Smooth muscle cell (in vitro differentiated cells): ENCODE measurements at regions not wholly inside any gene's neighbourhood (a gene's known extent, or its start where the extent isn't known, plus 50 kb on each side); places are given as distances from the start of the nearest gene placed in this dataset.

Source experiments
- DNase-seq: peaks from one replicate; lab custom pipeline; 2025; ENCODE audit not compliant: unreplicated experiment; lab: John Stamatoyannopoulos, UW
- H2AFZ ChIP-seq: fragments of 200-600 bp; sonication (generic); 2 replicates; pipeline ENCODE4 v1.6.0; 2016; ENCODE audit warnings: antibody characterized with exemption, low read depth, mild to moderate bottlenecking
- H3F3A ChIP-seq: fragments of 200-600 bp; sonication (generic); 2 replicates; pipeline ENCODE4 v1.6.0; 2017; ENCODE audit warnings: antibody characterized with exemption, low read depth
- H3K27ac ChIP-seq: fragments of 200-600 bp; sonication (generic); 2 replicates; pipeline ENCODE4 v1.5.1; 2016; ENCODE audit warnings: low read depth, mild to moderate bottlenecking
- H3K27me3 ChIP-seq: fragments of 200-600 bp; sonication (generic); 2 replicates; pipeline ENCODE4 v1.6.1; 2016; ENCODE audit warnings: low read depth, mild to moderate bottlenecking
- H3K36me3 ChIP-seq: fragments of 200-600 bp; sonication (generic); 2 replicates; pipeline ENCODE4 v1.5.1; 2016; ENCODE audit warnings: low read depth
- H3K4me1 ChIP-seq: fragments of 200-600 bp; sonication (generic); 2 replicates; pipeline ENCODE4 v1.5.1; 2016; ENCODE audit warnings: low read depth
- H3K4me2 ChIP-seq: fragments of 200-600 bp; sonication (generic); 2 replicates; pipeline ENCODE4 v1.6.0; 2016; ENCODE audit warnings: mild to moderate bottlenecking
- H3K4me3 ChIP-seq: fragments of 200-600 bp; sonication (generic); 2 replicates; pipeline ENCODE4 v1.5.1; 2016; ENCODE audit warnings: mild to moderate bottlenecking
- H3K79me2 ChIP-seq: fragments of 200-600 bp; sonication (generic); 2 replicates; pipeline ENCODE4 v1.6.0; 2016; ENCODE audit warnings: low read depth, mild to moderate bottlenecking
- H3K9ac ChIP-seq: fragments of 200-600 bp; sonication (generic); 2 replicates; pipeline ENCODE4 v1.6.0; 2016; ENCODE audit warnings: low read depth
- H3K9me3 ChIP-seq: fragments of 200-600 bp; sonication (generic); replicated peaks from 2 replicates; pipeline ENCODE4 v1.5.1; 2016; ENCODE audit warnings: low read depth
- H4K20me1 ChIP-seq: fragments of 200-600 bp; sonication (generic); 2 replicates; pipeline ENCODE4 v1.6.0; 2016; ENCODE audit warnings: low read depth
- WGBS: methylation state at CpG from one replicate; pipeline ENCODE4 v1.1.7; 2016; ENCODE audit warnings: low lambda C conversion rate; 5-methylcytosine and 5-hydroxymethylcytosine counted together
- TF ChIP-seq, protein P1 (sequence below): fragments of 200-600 bp; sonication (generic); IDR thresholded peaks from 2 replicates; pipeline ENCODE4 v1.5.1; 2017; ENCODE audit warnings: borderline replicate concordance, mild to moderate bottlenecking, antibody characterized with exemption; ENCODE audit not compliant: insufficient read depth, poor library complexity, severe bottlenecking

DNA sequence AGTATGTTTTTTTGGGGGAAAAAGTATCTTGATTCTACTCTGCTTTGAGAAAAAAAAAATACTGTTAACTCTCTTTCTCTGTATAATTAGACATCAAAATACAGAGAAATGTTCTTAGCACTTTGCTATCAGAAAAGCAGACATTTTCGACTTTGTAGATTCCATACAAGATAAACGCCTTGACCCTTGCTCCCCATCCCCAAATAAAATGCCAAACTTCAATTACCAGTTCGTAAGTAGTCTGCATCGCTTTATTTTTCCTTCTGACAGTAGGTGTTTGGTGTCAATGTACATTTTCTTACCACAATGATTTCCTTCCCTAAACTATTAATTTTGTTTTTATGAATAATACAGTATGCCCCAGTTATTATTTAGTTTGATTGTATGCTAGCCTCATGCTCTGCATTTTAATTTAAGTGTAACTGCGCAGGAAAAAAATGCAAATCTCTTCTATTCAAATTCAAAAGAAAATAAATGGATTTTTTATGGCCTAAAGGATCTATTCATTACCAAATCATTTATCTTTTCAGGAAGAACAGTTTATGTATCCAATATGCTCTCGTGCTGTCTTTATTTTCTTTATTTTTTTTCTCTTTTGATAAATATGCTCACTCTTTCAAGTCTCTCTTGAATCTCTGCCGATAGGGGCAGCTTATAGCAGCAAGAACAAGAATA lies 84.8 kb upstream of the ZNF217 start:
- H3K27me3 ChIP-seq: no peaks in the 10 kb centered on the region
- H2AFZ ChIP-seq: peak overlapping the region; percentile 93
- H4K20me1 ChIP-seq: no peaks in the 10 kb centered on the region
- no peak for DNase-seq
- peak overlapping the region; percentile 45 for H3K27ac ChIP-seq
- H3K4me2 ChIP-seq: peak overlapping the region; percentile 62
- no peaks in the 10 kb centered on the region for H3K9me3 ChIP-seq
- H3K4me1 ChIP-seq: peaks cover 30% of the 10 kb centered on the region
- H3K79me2 ChIP-seq: no peaks in the 10 kb centered on the region
- H3K4me3 ChIP-seq: no peak overlapping the region
- H3K36me3 ChIP-seq: no peaks in the 10 kb centered on the region
- H3F3A ChIP-seq: peaks cover 3% of the 10 kb centered on the region
- 58% methylated on average over 7 of the region's 7 CpGs for WGBS
- H3K9ac ChIP-seq: no peak overlapping the region
- TF ChIP-seq, protein P1, sequence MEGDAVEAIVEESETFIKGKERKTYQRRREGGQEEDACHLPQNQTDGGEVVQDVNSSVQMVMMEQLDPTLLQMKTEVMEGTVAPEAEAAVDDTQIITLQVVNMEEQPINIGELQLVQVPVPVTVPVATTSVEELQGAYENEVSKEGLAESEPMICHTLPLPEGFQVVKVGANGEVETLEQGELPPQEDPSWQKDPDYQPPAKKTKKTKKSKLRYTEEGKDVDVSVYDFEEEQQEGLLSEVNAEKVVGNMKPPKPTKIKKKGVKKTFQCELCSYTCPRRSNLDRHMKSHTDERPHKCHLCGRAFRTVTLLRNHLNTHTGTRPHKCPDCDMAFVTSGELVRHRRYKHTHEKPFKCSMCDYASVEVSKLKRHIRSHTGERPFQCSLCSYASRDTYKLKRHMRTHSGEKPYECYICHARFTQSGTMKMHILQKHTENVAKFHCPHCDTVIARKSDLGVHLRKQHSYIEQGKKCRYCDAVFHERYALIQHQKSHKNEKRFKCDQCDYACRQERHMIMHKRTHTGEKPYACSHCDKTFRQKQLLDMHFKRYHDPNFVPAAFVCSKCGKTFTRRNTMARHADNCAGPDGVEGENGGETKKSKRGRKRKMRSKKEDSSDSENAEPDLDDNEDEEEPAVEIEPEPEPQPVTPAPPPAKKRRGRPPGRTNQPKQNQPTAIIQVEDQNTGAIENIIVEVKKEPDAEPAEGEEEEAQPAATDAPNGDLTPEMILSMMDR: no peak

DNA sequence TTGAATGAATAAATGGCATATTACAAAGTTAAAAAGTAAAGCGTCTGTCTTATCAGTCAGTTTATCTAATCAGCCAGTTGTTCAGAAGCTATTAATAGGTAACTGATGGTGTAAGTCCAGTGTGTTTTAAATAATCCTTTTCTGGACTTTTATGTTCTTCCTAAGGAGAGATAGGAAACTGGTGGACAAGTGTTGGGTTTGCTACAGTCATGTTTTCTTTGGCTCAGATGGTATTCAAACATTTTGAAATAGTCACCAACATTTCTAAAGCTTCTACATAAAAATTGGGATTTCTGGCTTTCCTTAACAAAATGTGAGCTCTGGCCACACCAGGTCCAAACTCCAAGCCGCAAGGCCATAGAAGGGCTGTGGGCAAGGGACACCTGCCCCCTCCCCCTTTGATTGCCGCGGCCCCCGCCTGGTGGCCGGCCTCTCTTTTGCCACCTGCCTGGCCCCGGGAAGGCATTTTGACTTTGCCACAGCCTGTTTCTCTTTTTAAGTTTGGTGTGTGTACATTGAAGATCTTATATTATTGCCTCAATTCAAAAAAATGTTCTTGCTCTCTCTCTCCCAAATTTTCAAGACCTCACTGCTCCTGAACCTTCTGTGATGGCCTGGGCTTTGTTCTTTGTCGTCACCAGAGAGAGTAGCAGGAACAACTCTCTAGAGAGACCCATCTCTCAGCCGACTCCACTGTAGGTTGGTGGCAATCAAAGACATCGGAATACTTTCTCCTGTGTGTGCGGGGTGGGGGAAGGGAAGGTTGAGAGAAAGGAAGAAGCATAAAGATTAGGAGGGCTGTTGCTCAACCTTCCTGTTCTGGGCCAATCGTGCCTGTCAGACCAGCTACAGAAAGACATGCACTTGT lies 84.0 kb upstream of the ZNF217 start:
- Histone ChIP-seq H3K9ac (no peak overlapping the region), H3K27ac (peak overlapping the region; percentile 3), H3F3A (peaks cover 7% of the 10 kb centered on the region), H3K4me3 (no peak overlapping the region), H3K79me2 (no peaks in the 10 kb centered on the region), H3K4me1 (peaks cover 30% of the 10 kb centered on the region), H3K36me3 (no peaks in the 10 kb centered on the region), H3K27me3 (no peaks in the 10 kb centered on the region), H3K4me2 (peak overlapping the region; percentile 62), H2AFZ (peak overlapping the region; percentile 93), H3K9me3 (no peaks in the 10 kb centered on the region), H4K20me1 (no peaks in the 10 kb centered on the region)
- 50% methylated on average over 12 of the region's 12 CpGs for WGBS
- TF ChIP-seq, protein P1: no peak
- DNase-seq: no peak

DNA sequence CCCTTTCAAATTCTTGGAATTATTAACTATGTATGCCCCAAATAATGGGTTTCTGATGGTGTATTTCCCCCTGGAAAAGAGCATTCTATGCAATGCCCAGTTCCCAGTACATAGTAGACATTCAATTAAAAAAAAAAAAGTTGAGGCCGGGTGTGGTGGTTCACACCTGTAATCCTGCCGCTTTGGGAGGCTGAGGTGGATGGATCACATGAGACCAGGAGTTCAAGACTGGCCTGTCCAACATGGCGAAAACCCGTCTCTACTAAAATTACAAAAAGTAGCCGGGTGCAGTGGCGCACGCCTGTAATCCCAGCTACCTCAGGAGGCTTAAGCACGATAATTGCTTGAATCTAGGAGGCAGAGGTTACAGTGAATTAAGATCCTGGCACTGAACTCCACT lies 83.3 kb upstream of the ZNF217 start:
- no peaks in the 10 kb centered on the region for H3K79me2 ChIP-seq
- DNase-seq: no peak
- H3K4me1 ChIP-seq: peaks cover 30% of the 10 kb centered on the region
- H3K9me3 ChIP-seq: no peaks in the 10 kb centered on the region
- H3K9ac ChIP-seq: no peak overlapping the region
- no peak overlapping the region for H3K27ac ChIP-seq
- peaks cover 9% of the 10 kb centered on the region for H3F3A ChIP-seq
- no peak overlapping the region for H3K4me3 ChIP-seq
- TF ChIP-seq, protein P1: no peak
- no peaks in the 10 kb centered on the region for H4K20me1 ChIP-seq
- WGBS: 99% methylated on average over 8 of the region's 8 CpGs
- H3K27me3 ChIP-seq: no peaks in the 10 kb centered on the region
- H3K36me3 ChIP-seq: no peaks in the 10 kb centered on the region
- no peak overlapping the region for H2AFZ ChIP-seq
- H3K4me2 ChIP-seq: no peak overlapping the region
